Epithelial cell of esophagus (primary cell): ENCODE measurements at regions not wholly inside any gene's neighbourhood (a gene's known extent, or its start where the extent isn't known, plus 50 kb on each side); places are given as distances from the start of the nearest gene placed in this dataset.

Experiments
- DNase-seq: peaks from one replicate; pipeline ENCODE4 v3.0.0; 2010; ENCODE audit warnings: low read depth
- H3K4me3 ChIP-seq: 2 replicates; pipeline ENCODE4 v1.5.1; 2011; ENCODE audit warnings: mild to moderate bottlenecking, low read length, control low read depth
- CTCF ChIP-seq: IDR thresholded peaks from 2 replicates; pipeline ENCODE4 v1.5.1; 2011; ENCODE audit warnings: low read depth, mild to moderate bottlenecking, low read length, control low read depth, inconsistent platforms; ENCODE audit not compliant: insufficient read depth; ENCODE audit errors: missing control alignments

GRCh38 chr9:90432951-90433350 is 209.7 kb downstream of the DIRAS2 start:
- peak overlapping the region; percentile 8 for H3K4me3 ChIP-seq
- peak; percentile 65 for DNase-seq
- no peak for TF ChIP-seq CTCF

GRCh38 chr9:90433398-90433941 is 209.2 kb downstream of the DIRAS2 start:
- TF ChIP-seq CTCF = no peak
- H3K4me3 ChIP-seq = peak overlapping the region; percentile 8
- peak; percentile 93 for DNase-seq

- peak; percentile 22 for DNase-seq
- H3K4me3 ChIP-seq = no peak overlapping the region
- TF ChIP-seq CTCF = no peak
These were observed 200.8 kb downstream of the DIRAS2 start for GRCh38 chr9:90441814-90442213.

- DNase-seq = no peak
- TF ChIP-seq CTCF = no peak
- H3K4me3 ChIP-seq = no peak overlapping the region
These were observed 199.9 kb downstream of the DIRAS2 start for GRCh38 chr9:90442723-90443122.

GRCh38 chr9:90444609-90445204 is 197.9 kb downstream of the DIRAS2 start:
- no peak overlapping the region for H3K4me3 ChIP-seq
- no peak for DNase-seq
- no peak for TF ChIP-seq CTCF

GRCh38 chr9:90445391-90445790 is 197.2 kb downstream of the DIRAS2 start:
- no peak for DNase-seq
- H3K4me3 ChIP-seq = no peak overlapping the region
- TF ChIP-seq CTCF = no peak
